Activated T-cell treated with anti-CD3 and anti-CD28 coated beads, Interleukin-2, amount 50 U/mL, for 4 hours (primary cell): ENCODE measurements at regions not wholly inside any gene's neighbourhood (a gene's known extent, or its start where the extent isn't known, plus 50 kb on each side); places are given as distances from the start of the nearest gene placed in this dataset.

Experiments
- ATAC-seq, 2 donors: fragments of 200-7000 bp; cut with Tn5 transposase; one replicate each; pipeline ENCODE4 v1.10.0; 2021
- DNase-seq: peaks from one replicate; pipeline ENCODE4 v3.0.0-alpha.2; 2020
- H3K27me3 Mint-ChIP-seq: one replicate; pipeline ENCODE4 v1.8.0; 2021; ENCODE audit warnings: low read depth, mixed read lengths
- H3K36me3 Mint-ChIP-seq: one replicate; pipeline ENCODE4 v1.8.0; 2022; ENCODE audit warnings: mixed read lengths; ENCODE audit not compliant: insufficient read depth
- H3K4me1 Mint-ChIP-seq: one replicate; pipeline ENCODE4 v1.8.0; 2021; ENCODE audit warnings: low read depth, mixed read lengths
- H3K4me3 Mint-ChIP-seq: one replicate; pipeline ENCODE4 v1.8.0; 2021; ENCODE audit warnings: mild to moderate bottlenecking, moderate library complexity, mixed read lengths
- H3K9me3 Mint-ChIP-seq: one replicate; pipeline ENCODE4 v1.8.0; 2021; ENCODE audit warnings: mixed read lengths

GRCh38 chr6:119661078-119661477 lies 311.5 kb upstream of the MAN1A1 start:
- H3K36me3 Mint-ChIP-seq: no peaks in the 10 kb centered on the region
- no peak for ATAC-seq
- no peaks in the 10 kb centered on the region for H3K4me1 Mint-ChIP-seq
- DNase-seq: no peak
- no peaks in the 10 kb centered on the region for H3K9me3 Mint-ChIP-seq
- H3K4me3 Mint-ChIP-seq: no peak overlapping the region
- no peaks in the 10 kb centered on the region for H3K27me3 Mint-ChIP-seq

- H3K36me3 Mint-ChIP-seq: no peaks in the 10 kb centered on the region
- no peaks in the 10 kb centered on the region for H3K27me3 Mint-ChIP-seq
- ATAC-seq (no peak), DNase-seq (no peak)
- no peaks in the 10 kb centered on the region for H3K9me3 Mint-ChIP-seq
- H3K4me1 Mint-ChIP-seq: no peaks in the 10 kb centered on the region
- no peak overlapping the region for H3K4me3 Mint-ChIP-seq
These were observed 309.4 kb upstream of the MAN1A1 start for GRCh38 chr6:119658917-119659316.

GRCh38 chr6:119655124-119655523 lies 305.6 kb upstream of the MAN1A1 start:
- no peaks in the 10 kb centered on the region for H3K4me1 Mint-ChIP-seq
- DNase-seq (no peak), ATAC-seq (no peak)
- H3K9me3 Mint-ChIP-seq: no peaks in the 10 kb centered on the region
- H3K36me3 Mint-ChIP-seq: no peaks in the 10 kb centered on the region
- peaks cover 2% of the 10 kb centered on the region for H3K27me3 Mint-ChIP-seq
- H3K4me3 Mint-ChIP-seq: no peak overlapping the region

GRCh38 chr6:119653329-119653728 lies 303.8 kb upstream of the MAN1A1 start:
- DNase-seq (no peak), ATAC-seq (no peak)
- Mint-ChIP-seq H3K27me3 (peaks cover 2% of the 10 kb centered on the region), H3K9me3 (no peaks in the 10 kb centered on the region), H3K36me3 (no peaks in the 10 kb centered on the region), H3K4me3 (no peak overlapping the region), H3K4me1 (no peaks in the 10 kb centered on the region)

GRCh38 chr6:119649531-119649930 lies 300.0 kb upstream of the MAN1A1 start:
- no peaks in the 10 kb centered on the region for H3K4me1 Mint-ChIP-seq

GRCh38 chr6:119647309-119647708 lies 297.7 kb upstream of the MAN1A1 start:
- H3K27me3 Mint-ChIP-seq: peaks cover 2% of the 10 kb centered on the region
- no peaks in the 10 kb centered on the region for H3K9me3 Mint-ChIP-seq
- no peak for DNase-seq
- ATAC-seq: no peak
- H3K4me3 Mint-ChIP-seq: no peak overlapping the region
- no peaks in the 10 kb centered on the region for H3K4me1 Mint-ChIP-seq
- no peaks in the 10 kb centered on the region for H3K36me3 Mint-ChIP-seq

More at GRCh38 chr6:119649531-119649930, 300.0 kb upstream of the MAN1A1 start:
- Mint-ChIP-seq H3K36me3 (no peaks in the 10 kb centered on the region), H3K9me3 (no peaks in the 10 kb centered on the region), H3K4me3 (no peak overlapping the region), H3K27me3 (peaks cover 2% of the 10 kb centered on the region)
- no peak for DNase-seq
- no peak for ATAC-seq

- ATAC-seq (no peak), DNase-seq (no peak)
- no peaks in the 10 kb centered on the region for H3K27me3 Mint-ChIP-seq
- no peaks in the 10 kb centered on the region for H3K9me3 Mint-ChIP-seq
- no peak overlapping the region for H3K4me3 Mint-ChIP-seq
- no peaks in the 10 kb centered on the region for H3K36me3 Mint-ChIP-seq
- H3K4me1 Mint-ChIP-seq: no peaks in the 10 kb centered on the region
These were observed 294.3 kb upstream of the MAN1A1 start for GRCh38 chr6:119643876-119644275.

GRCh38 chr6:119637768-119638167 lies 288.2 kb upstream of the MAN1A1 start:
- Mint-ChIP-seq H3K9me3 (no peaks in the 10 kb centered on the region), H3K27me3 (peaks cover 1% of the 10 kb centered on the region), H3K4me3 (no peak overlapping the region), H3K4me1 (no peaks in the 10 kb centered on the region), H3K36me3 (no peaks in the 10 kb centered on the region)
- ATAC-seq: no peak
- DNase-seq: no peak

GRCh38 chr6:119636060-119636459 lies 286.5 kb upstream of the MAN1A1 start:
- Mint-ChIP-seq H3K27me3 (peaks cover 1% of the 10 kb centered on the region), H3K36me3 (no peaks in the 10 kb centered on the region), H3K9me3 (no peaks in the 10 kb centered on the region), H3K4me1 (no peaks in the 10 kb centered on the region), H3K4me3 (no peak overlapping the region)
- no peak for ATAC-seq
- no peak for DNase-seq

- Mint-ChIP-seq H3K4me1 (no peaks in the 10 kb centered on the region), H3K4me3 (no peak overlapping the region), H3K27me3 (peaks cover 1% of the 10 kb centered on the region), H3K9me3 (no peaks in the 10 kb centered on the region), H3K36me3 (no peaks in the 10 kb centered on the region)
- DNase-seq: no peak
- ATAC-seq: no peak
These were observed 283.9 kb upstream of the MAN1A1 start for GRCh38 chr6:119633461-119633860.

GRCh38 chr6:119630561-119631192 lies 281.1 kb upstream of the MAN1A1 start:
- H3K4me3 Mint-ChIP-seq: no peak overlapping the region
- H3K4me1 Mint-ChIP-seq: no peaks in the 10 kb centered on the region
- no peaks in the 10 kb centered on the region for H3K9me3 Mint-ChIP-seq

GRCh38 chr6:119628691-119629594 lies 279.4 kb upstream of the MAN1A1 start:
- Mint-ChIP-seq H3K9me3 (no peaks in the 10 kb centered on the region), H3K4me1 (no peaks in the 10 kb centered on the region), H3K27me3 (peaks cover 2% of the 10 kb centered on the region), H3K4me3 (no peak overlapping the region), H3K36me3 (no peaks in the 10 kb centered on the region)
- DNase-seq: no peak
- no peak for ATAC-seq

More at GRCh38 chr6:119630561-119631192, 281.1 kb upstream of the MAN1A1 start:
- no peak for ATAC-seq
- no peak for DNase-seq
- H3K27me3 Mint-ChIP-seq: peaks cover 2% of the 10 kb centered on the region
- no peaks in the 10 kb centered on the region for H3K36me3 Mint-ChIP-seq

- no peak for ATAC-seq
- Mint-ChIP-seq H3K9me3 (no peaks in the 10 kb centered on the region), H3K27me3 (peaks cover 2% of the 10 kb centered on the region), H3K36me3 (no peaks in the 10 kb centered on the region), H3K4me1 (no peaks in the 10 kb centered on the region), H3K4me3 (no peak overlapping the region)
- no peak for DNase-seq
These were observed 278.5 kb upstream of the MAN1A1 start for GRCh38 chr6:119627908-119628669.

GRCh38 chr6:119626884-119627619 lies 277.5 kb upstream of the MAN1A1 start:
- Mint-ChIP-seq H3K4me1 (no peaks in the 10 kb centered on the region), H3K27me3 (peaks cover 2% of the 10 kb centered on the region), H3K9me3 (no peaks in the 10 kb centered on the region), H3K4me3 (no peak overlapping the region), H3K36me3 (no peaks in the 10 kb centered on the region)
- ATAC-seq: no peak
- no peak for DNase-seq
